HEK293 (cell line): ENCODE measurements at regions not wholly inside any gene's neighbourhood (a gene's known extent, or its start where the extent isn't known, plus 50 kb on each side); places are given as distances from the start of the nearest gene placed in this dataset.
A peak's percentile ranks its signal among the peaks of the same experiment; 100 is the strongest.

Source experiments
- CTCF ChIA-PET: fragments of 350-600 bp; formaldehyde crosslinking; extraction: SDS; loops from one replicate; lab custom pipeline; 2021; ENCODE audit warnings: antibody characterized with exemption; lab: Yijun Ruan, JAX
- POLR2A ChIA-PET: fragments of 300-600 bp; formaldehyde crosslinking; extraction: SDS; loops from one replicate; lab custom pipeline; 2020; ENCODE audit warnings: antibody characterized with exemption, inconsistent platforms; lab: Yijun Ruan, JAX
- H3K27ac ChIP-seq: fragments of 200-500 bp; sonication (Bioruptor generic); 2 replicates; pipeline ENCODE4 v1.5.1; 2014; ENCODE audit warnings: low read depth, low read length, control low read depth, inconsistent platforms; ENCODE audit errors: extremely low read depth
- H3K36me3 ChIP-seq, 2 experiments: fragments of 200-500 bp in 1 of 2; sonication (Bioruptor generic) in 1 of 2; 1 replicate in 1 of 2; 2 replicates in 1 of 2; pipeline ENCODE4 v1.5.1; 2014 to 2017; ENCODE audit warnings: inconsistent platforms in 2 of 2, low read length in 2 of 2; ENCODE audit not compliant: control insufficient read depth in 2 of 2, insufficient read depth in 1 of 2
- H3K4me1 ChIP-seq: fragments of 200-500 bp; sonication (Bioruptor generic); 2 replicates; pipeline ENCODE4 v1.5.1; 2014; ENCODE audit warnings: mild to moderate bottlenecking, low read length, inconsistent platforms; ENCODE audit not compliant: control insufficient read depth, insufficient read depth
- H3K4me3 ChIP-seq: 2 replicates; pipeline ENCODE4 v1.5.1; 2011; ENCODE audit warnings: low read depth, mild to moderate bottlenecking, control low read depth, low read length, moderate library complexity
- H3K9me3 ChIP-seq: fragments of 200-500 bp; sonication (Bioruptor generic); 2 replicates; pipeline ENCODE4 v1.5.1; 2014; ENCODE audit warnings: low read depth, low read length, inconsistent platforms; ENCODE audit not compliant: control insufficient read depth, insufficient read depth
- FEZF1 ChIP-seq: fragments of 450-650 bp; formaldehyde crosslinking; IDR thresholded peaks from 2 replicates; pipeline ENCODE4 v1.5.1; 2016; ENCODE audit warnings: missing biosample characterization, missing genetic modification characterization
- GLIS1 ChIP-seq: fragments of 450-650 bp; formaldehyde crosslinking; IDR thresholded peaks from 2 replicates; pipeline ENCODE4 v1.5.1; 2016; ENCODE audit warnings: missing biosample characterization, missing genetic modification characterization
- INSM2 ChIP-seq: fragments of 450-650 bp; formaldehyde crosslinking; IDR thresholded peaks from 2 replicates; pipeline ENCODE4 v1.5.1; 2016; ENCODE audit warnings: missing biosample characterization, missing genetic modification characterization
- KLF10 ChIP-seq: fragments of 450-650 bp; IDR thresholded peaks from 2 replicates; pipeline ENCODE4 v1.5.1; 2018; ENCODE audit warnings: missing biosample characterization, mild to moderate bottlenecking, missing genetic modification characterization
- KLF17 ChIP-seq: fragments of 450-650 bp; formaldehyde crosslinking; IDR thresholded peaks from 2 replicates; pipeline ENCODE4 v1.5.1; 2016; ENCODE audit warnings: missing biosample characterization, missing genetic modification characterization
- RBAK ChIP-seq: fragments of 450-650 bp; formaldehyde crosslinking; IDR thresholded peaks from 2 replicates; pipeline ENCODE4 v1.5.1; 2016; ENCODE audit warnings: missing biosample characterization, missing genetic modification characterization
- SETDB1 ChIP-seq: IDR thresholded peaks from one replicate; pipeline ENCODE4 v1.6.1; 2017; ENCODE audit warnings: mild to moderate bottlenecking, low read length, moderate library complexity, mixed read lengths; ENCODE audit not compliant: insufficient read length
- TCF7L2 ChIP-seq: IDR thresholded peaks from 2 replicates; pipeline ENCODE4 v1.6.1; 2011; ENCODE audit warnings: low read depth, mild to moderate bottlenecking, inconsistent platforms, low read length, moderate library complexity, borderline replicate concordance
- YY1 ChIP-seq: fragments of 450-650 bp; formaldehyde crosslinking; IDR thresholded peaks from 2 replicates; pipeline ENCODE4 v1.5.1; 2018; ENCODE audit warnings: missing biosample characterization, missing genetic modification characterization
- ZBTB1 ChIP-seq: fragments of 450-650 bp; formaldehyde crosslinking; IDR thresholded peaks from 2 replicates; pipeline ENCODE4 v1.5.1; 2016; ENCODE audit warnings: missing biosample characterization, missing genetic modification characterization
- ZBTB17 ChIP-seq: fragments of 450-650 bp; formaldehyde crosslinking; IDR thresholded peaks from 2 replicates; pipeline ENCODE4 v1.5.1; 2016; ENCODE audit warnings: missing biosample characterization, missing genetic modification characterization
- ZIC2 ChIP-seq: fragments of 450-650 bp; formaldehyde crosslinking; IDR thresholded peaks from 2 replicates; pipeline ENCODE4 v1.5.1; 2016; ENCODE audit warnings: missing biosample characterization, missing genetic modification characterization
- ZNF18 ChIP-seq: fragments of 450-650 bp; formaldehyde crosslinking; IDR thresholded peaks from 2 replicates; pipeline ENCODE4 v1.5.1; 2016; ENCODE audit warnings: missing biosample characterization, missing genetic modification characterization
- ZNF184 ChIP-seq: fragments of 450-650 bp; IDR thresholded peaks from 2 replicates; pipeline ENCODE4 v1.5.1; 2018; ENCODE audit warnings: missing biosample characterization, mild to moderate bottlenecking, missing genetic modification characterization
- ZNF202 ChIP-seq: fragments of 450-650 bp; formaldehyde crosslinking; IDR thresholded peaks from 2 replicates; pipeline ENCODE4 v1.5.1; 2016; ENCODE audit warnings: missing biosample characterization, missing genetic modification characterization, borderline replicate concordance
- ZNF211 ChIP-seq: fragments of 450-650 bp; formaldehyde crosslinking; IDR thresholded peaks from 2 replicates; pipeline ENCODE4 v1.5.1; 2016; ENCODE audit warnings: low read depth, missing biosample characterization, missing genetic modification characterization
- ZNF24 ChIP-seq: fragments of 450-650 bp; formaldehyde crosslinking; IDR thresholded peaks from 2 replicates; pipeline ENCODE4 v1.5.1; 2016; ENCODE audit warnings: missing biosample characterization, missing genetic modification characterization
- ZNF394 ChIP-seq: fragments of 450-650 bp; formaldehyde crosslinking; IDR thresholded peaks from 2 replicates; pipeline ENCODE4 v1.5.1; 2016; ENCODE audit warnings: missing biosample characterization, missing genetic modification characterization, mild to moderate bottlenecking, moderate library complexity, borderline replicate concordance
- ZNF530 ChIP-seq: fragments of 450-650 bp; formaldehyde crosslinking; IDR thresholded peaks from 2 replicates; pipeline ENCODE4 v1.5.1; 2016; ENCODE audit warnings: low read depth, missing biosample characterization, missing genetic modification characterization
- ZNF623 ChIP-seq: fragments of 450-650 bp; formaldehyde crosslinking; IDR thresholded peaks from 2 replicates; pipeline ENCODE4 v1.5.1; 2016; ENCODE audit warnings: missing biosample characterization, missing genetic modification characterization
- ZNF670 ChIP-seq: fragments of 450-650 bp; formaldehyde crosslinking; IDR thresholded peaks from 2 replicates; pipeline ENCODE4 v1.5.1; 2016; ENCODE audit warnings: missing biosample characterization, missing genetic modification characterization, low read depth
- ZNF677 ChIP-seq: fragments of 450-650 bp; IDR thresholded peaks from 2 replicates; pipeline ENCODE4 v1.5.0; 2018; ENCODE audit warnings: missing biosample characterization, mild to moderate bottlenecking, missing genetic modification characterization, moderate library complexity
- ZNF777 ChIP-seq: fragments of 450-650 bp; formaldehyde crosslinking; IDR thresholded peaks from 2 replicates; pipeline ENCODE4 v1.5.1; 2017; ENCODE audit warnings: missing biosample characterization, missing genetic modification characterization, borderline replicate concordance
- ZNF792 ChIP-seq: fragments of 450-650 bp; formaldehyde crosslinking; IDR thresholded peaks from 2 replicates; pipeline ENCODE4 v1.5.1; 2016; ENCODE audit warnings: missing biosample characterization, missing genetic modification characterization

DNA sequence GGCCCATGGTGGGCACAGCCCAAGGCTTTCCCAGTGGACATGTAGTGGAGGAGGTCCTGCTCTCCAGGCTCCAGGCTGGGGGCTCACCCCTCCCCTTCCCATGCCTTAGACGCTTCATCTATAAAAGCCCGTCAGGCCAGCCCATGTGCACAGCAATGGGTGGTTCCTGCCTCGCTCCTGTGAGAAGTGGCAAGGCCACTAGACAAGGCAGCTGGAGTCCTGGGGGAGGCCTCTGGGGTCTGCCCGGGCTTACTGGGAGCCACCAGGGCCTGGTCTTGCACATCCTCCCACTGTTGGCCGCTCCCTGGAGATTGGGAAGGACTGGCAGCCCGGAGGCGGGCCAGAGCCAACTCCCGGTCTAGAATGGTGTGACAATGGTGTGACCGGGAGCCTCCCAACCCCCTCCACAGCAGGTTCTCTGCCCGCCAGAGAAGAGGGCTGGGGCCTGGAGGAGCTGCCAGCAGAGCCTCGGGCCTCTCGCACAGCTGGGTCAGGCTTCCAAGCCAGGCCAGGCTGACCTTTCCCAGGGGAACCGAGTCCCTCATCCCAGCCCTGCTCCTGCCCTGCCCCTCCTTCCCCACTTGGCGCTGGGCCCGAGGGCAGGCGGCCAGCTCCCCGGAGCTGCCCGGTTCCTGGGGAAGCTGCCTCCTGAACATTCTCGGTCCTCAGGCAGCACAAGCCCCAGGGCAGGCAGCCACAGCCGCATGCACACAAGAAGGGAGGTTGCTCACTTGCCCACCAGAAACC lies 97.9 kb downstream of the RFLNA start (continued):
- TF ChIP-seq FEZF1 = peak; percentile 54
- no peak for TF ChIP-seq SETDB1
- no peak for TF ChIP-seq ZNF677 (tag by site-specific recombination)
- TF ChIP-seq ZNF623 (tag by site-specific recombination) = no peak
- TF ChIP-seq KLF10 (tag by site-specific recombination) = no peak
- no peak for TF ChIP-seq INSM2 (tag by site-specific recombination)
- no peak for TF ChIP-seq ZNF777
- no peak for TF ChIP-seq ZNF792 (tag by site-specific recombination)
- peak; percentile 94 for TF ChIP-seq ZNF18 (tag by site-specific recombination)
- peak; percentile 50; the same call in 1 of the 2 replicates for TF ChIP-seq KLF17 (tag by site-specific recombination)
- TF ChIP-seq TCF7L2 = no peak
- peak; percentile 56; the same call in 1 of the 2 replicates for TF ChIP-seq ZNF394

- TF ChIP-seq ZNF670 (tag by site-specific recombination) (no peak), RBAK (tag by site-specific recombination) (no peak), GLIS1 (tag by site-specific recombination) (peak; percentile 87), ZBTB17 (tag by site-specific recombination) (no peak), ZIC2 (peak; percentile 91), ZBTB1 (tag by site-specific recombination) (no peak), ZNF211 (tag by site-specific recombination) (no peak), ZNF202 (tag by site-specific recombination) (no peak), KLF17 (tag by site-specific recombination) (peak; percentile 73; the same call in 1 of the 2 replicates), ZNF184 (tag by site-specific recombination) (no peak), YY1 (tag by site-specific recombination) (no peak), ZNF24 (tag by site-specific recombination) (no peak), FEZF1 (no peak), ZNF530 (no peak)
- Histone ChIP-seq H3K36me3 (peaks cover 0 to 29% of the 10 kb centered on the region in 2 experiments; a peak in 1 of 3 replicates), H3K4me3 (no peak overlapping the region), H3K4me1 (peaks cover 15% of the 10 kb centered on the region), H3K27ac (no peak overlapping the region), H3K9me3 (no peaks in the 10 kb centered on the region)
- ChIA-PET POLR2A (no interaction called here), CTCF (interaction anchor here (0.6 to 1.8 kb wide), 4 partner anchors 40 to 590 kb away, joined by 3 to 7 read pairs (median 3); no protein-coding TSS in a partner anchor)
Observed at GRCh38 chr12:124392271-124392666, 97.4 kb downstream of the RFLNA start.
